SK-N-SH (cell line): ENCODE measurements at regions not wholly inside any gene's neighbourhood (a gene's known extent, or its start where the extent isn't known, plus 50 kb on each side); places are given as distances from the start of the nearest gene placed in this dataset.

Source experiments
- CTCF ChIA-PET: fragments of 300-600, 350-600 bp; formaldehyde crosslinking; extraction: SDS; loops from one replicate; lab custom pipeline; 2021; lab: Yijun Ruan, JAX
- POLR2A ChIA-PET: fragments of 350-600 bp; sonication (Branson Sonifier 250); formaldehyde crosslinking; extraction: SDS; loops from one replicate; lab custom pipeline; 2020; ENCODE audit warnings: antibody characterized with exemption, inconsistent platforms; lab: Yijun Ruan, JAX
- DNase-seq: peaks from one replicate; pipeline ENCODE4 v3.0.0; 2012
- H2AFZ ChIP-seq: fragments of 200-600 bp; sonication (generic); 2 replicates; pipeline ENCODE4 v1.8.1; 2016; ENCODE audit warnings: antibody characterized with exemption, mild to moderate bottlenecking, low read depth
- H3F3A ChIP-seq: fragments of 200-600 bp; sonication (generic); replicated peaks from 2 replicates; pipeline ENCODE3; 2016; ENCODE audit warnings: antibody characterized with exemption, mild to moderate bottlenecking; ENCODE audit not compliant: insufficient read depth
- H3K27ac ChIP-seq, 2 experiments: fragments of 200-500 bp in 1 of 2; fragments of 200-600 bp in 1 of 2; sonication (Bioruptor generic) in 1 of 2; sonication (generic), shearing (Covaris generic) in 1 of 2; 2 replicates each; pipeline versions ENCODE4 v1.5.1 to v1.6.1; 2014 to 2016; ENCODE audit warnings: low read depth in 2 of 2, inconsistent platforms in 1 of 2, low read length in 1 of 2, mild to moderate bottlenecking in 1 of 2, mixed read lengths in 1 of 2
- H3K27me3 ChIP-seq: fragments of 200-600 bp; sonication (generic), shearing (Covaris generic); 2 replicates; pipeline ENCODE4 v1.6.1; 2016; ENCODE audit warnings: mixed run types; ENCODE audit not compliant: insufficient read depth
- H3K36me3 ChIP-seq, 2 experiments: fragments of 200-500 bp in 1 of 2; fragments of 200-600 bp in 1 of 2; sonication (Bioruptor generic) in 1 of 2; sonication (generic) in 1 of 2; replicated peaks in 1 of 2; 2 replicates each; pipeline versions ENCODE3 to v1.5.1; 2014 to 2016; ENCODE audit warnings: low read length in 1 of 2, mild to moderate bottlenecking in 1 of 2; ENCODE audit not compliant: insufficient read depth in 2 of 2, control insufficient read depth in 1 of 2
- H3K4me1 ChIP-seq, 2 experiments: fragments of 200-500 bp in 1 of 2; fragments of 200-600 bp in 1 of 2; sonication (Bioruptor generic) in 1 of 2; sonication (generic), shearing (Covaris generic) in 1 of 2; 2 replicates each; pipeline versions ENCODE4 v1.5.1 to v1.6.1; 2014 to 2016; ENCODE audit warnings: low read depth in 1 of 2, low read length in 1 of 2, mixed run types in 1 of 2; ENCODE audit not compliant: insufficient read depth in 2 of 2, control insufficient read depth in 1 of 2
- H3K4me2 ChIP-seq: fragments of 200-600 bp; sonication (generic), shearing (Covaris generic); 2 replicates; pipeline ENCODE4 v1.6.1; 2017; ENCODE audit warnings: mixed run types
- H3K4me3 ChIP-seq, 2 experiments: fragments of 200-500 bp in 1 of 2; fragments of 200-600 bp in 1 of 2; sonication (Bioruptor generic) in 1 of 2; sonication (generic), shearing (Covaris generic) in 1 of 2; 2 replicates each; pipeline versions ENCODE4 v1.5.1 to v1.8.1; 2014 to 2016; ENCODE audit warnings: low read depth in 2 of 2, inconsistent platforms in 1 of 2, low read length in 1 of 2, mild to moderate bottlenecking in 1 of 2, mixed read lengths in 1 of 2, moderate library complexity in 1 of 2
- H3K79me2 ChIP-seq: fragments of 200-600 bp; sonication (generic); 2 replicates; pipeline ENCODE4 v1.8.1; 2017; ENCODE audit warnings: mild to moderate bottlenecking; ENCODE audit not compliant: insufficient read depth
- H3K9ac ChIP-seq: fragments of 200-600 bp; sonication (generic); 2 replicates; pipeline ENCODE4 v1.6.1; 2017; ENCODE audit warnings: mixed run types
- H3K9me2 ChIP-seq: fragments of 200-600 bp; sonication (generic); 2 replicates; pipeline ENCODE4 v1.6.1; 2017; ENCODE audit warnings: mixed run types
- H3K9me3 ChIP-seq: fragments of 200-600 bp; sonication (generic); 2 replicates; pipeline ENCODE4 v1.6.1; 2017; ENCODE audit warnings: mixed run types, mild to moderate bottlenecking, moderate library complexity
- H4K20me1 ChIP-seq: fragments of 200-600 bp; sonication (generic); 2 replicates; pipeline ENCODE4 v1.6.1; 2017; ENCODE audit warnings: mild to moderate bottlenecking, mixed run types; ENCODE audit not compliant: insufficient read depth
- GABPA ChIP-seq: IDR thresholded peaks from 2 replicates; pipeline ENCODE4 v1.4.0; 2012; ENCODE audit warnings: low read depth, mild to moderate bottlenecking
- GATA2 ChIP-seq: sonication (generic); formaldehyde crosslinking; IDR thresholded peaks from 2 replicates; pipeline ENCODE4 v1.5.0; 2020; ENCODE audit warnings: mild to moderate bottlenecking, missing genetic modification reagents
- JUND ChIP-seq: IDR thresholded peaks from 2 replicates; pipeline ENCODE4 v1.4.0; 2012
- MXI1 ChIP-seq: IDR thresholded peaks from 2 replicates; pipeline ENCODE4 v1.6.1; 2012; ENCODE audit warnings: mild to moderate bottlenecking, low read depth, low read length, improper control_type of control experiment
- RCOR1 ChIP-seq: fragments of 150-350 bp; IDR thresholded peaks from 2 replicates; pipeline ENCODE4 v1.6.1; 2017; ENCODE audit warnings: antibody characterized with exemption, low read length
- REST ChIP-seq: IDR thresholded peaks from 2 replicates; pipeline ENCODE4 v1.6.1; 2012; ENCODE audit warnings: mild to moderate bottlenecking, low read depth, low read length, moderate library complexity
- RFX5 ChIP-seq: IDR thresholded peaks from 2 replicates; pipeline ENCODE4 v1.6.1; 2012; ENCODE audit warnings: mild to moderate bottlenecking, improper control_type of control experiment, low read length
- USF2 ChIP-seq: fragments of 150-350 bp; IDR thresholded peaks from 2 replicates; pipeline ENCODE4 v1.6.1; 2017; ENCODE audit warnings: antibody characterized with exemption, low read length, low read depth, borderline replicate concordance
- WGBS: methylation state at CpG from one replicate; pipeline ENCODE4 v1.1.6; 2017; ENCODE audit warnings: low lambda C conversion rate; 5-methylcytosine and 5-hydroxymethylcytosine counted together
- TF ChIP-seq, protein P1 (sequence below): IDR thresholded peaks from 2 replicates; pipeline ENCODE4 v1.4.0; 2012; ENCODE audit warnings: low read depth, borderline replicate concordance

DNA sequence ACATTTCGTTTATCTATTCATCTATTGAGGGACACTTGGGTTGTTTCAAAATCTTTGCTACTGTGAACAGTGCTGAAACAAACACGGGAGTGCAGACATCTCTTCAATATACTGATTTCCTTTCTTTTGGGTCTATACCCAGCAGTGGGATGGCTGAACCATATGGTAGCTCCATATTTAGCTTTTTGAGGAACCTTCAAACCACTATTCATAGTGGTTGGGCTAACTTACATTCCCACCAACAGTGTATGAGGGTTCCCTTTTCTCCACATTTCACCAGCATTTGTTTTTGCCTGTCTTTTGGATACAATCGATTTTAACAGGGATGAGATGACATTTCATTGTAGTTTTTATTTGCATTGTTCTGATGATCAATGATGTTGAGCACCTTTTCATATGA is 798.2 kb downstream of the UQCRFS1 start (continued):
- TF ChIP-seq USF2 = no peak
- TF ChIP-seq GABPA = no peak
- TF ChIP-seq JUND = no peak
- TF ChIP-seq, protein P1, sequence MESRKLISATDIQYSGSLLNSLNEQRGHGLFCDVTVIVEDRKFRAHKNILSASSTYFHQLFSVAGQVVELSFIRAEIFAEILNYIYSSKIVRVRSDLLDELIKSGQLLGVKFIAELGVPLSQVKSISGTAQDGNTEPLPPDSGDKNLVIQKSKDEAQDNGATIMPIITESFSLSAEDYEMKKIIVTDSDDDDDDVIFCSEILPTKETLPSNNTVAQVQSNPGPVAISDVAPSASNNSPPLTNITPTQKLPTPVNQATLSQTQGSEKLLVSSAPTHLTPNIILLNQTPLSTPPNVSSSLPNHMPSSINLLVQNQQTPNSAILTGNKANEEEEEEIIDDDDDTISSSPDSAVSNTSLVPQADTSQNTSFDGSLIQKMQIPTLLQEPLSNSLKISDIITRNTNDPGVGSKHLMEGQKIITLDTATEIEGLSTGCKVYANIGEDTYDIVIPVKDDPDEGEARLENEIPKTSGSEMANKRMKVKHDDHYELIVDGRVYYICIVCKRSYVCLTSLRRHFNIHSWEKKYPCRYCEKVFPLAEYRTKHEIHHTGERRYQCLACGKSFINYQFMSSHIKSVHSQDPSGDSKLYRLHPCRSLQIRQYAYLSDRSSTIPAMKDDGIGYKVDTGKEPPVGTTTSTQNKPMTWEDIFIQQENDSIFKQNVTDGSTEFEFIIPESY = no peak
- no peak for TF ChIP-seq RFX5
- no peak for TF ChIP-seq RCOR1
- TF ChIP-seq MXI1 = no peak
- TF ChIP-seq, all 33 proteins: peak for 0

DNA sequence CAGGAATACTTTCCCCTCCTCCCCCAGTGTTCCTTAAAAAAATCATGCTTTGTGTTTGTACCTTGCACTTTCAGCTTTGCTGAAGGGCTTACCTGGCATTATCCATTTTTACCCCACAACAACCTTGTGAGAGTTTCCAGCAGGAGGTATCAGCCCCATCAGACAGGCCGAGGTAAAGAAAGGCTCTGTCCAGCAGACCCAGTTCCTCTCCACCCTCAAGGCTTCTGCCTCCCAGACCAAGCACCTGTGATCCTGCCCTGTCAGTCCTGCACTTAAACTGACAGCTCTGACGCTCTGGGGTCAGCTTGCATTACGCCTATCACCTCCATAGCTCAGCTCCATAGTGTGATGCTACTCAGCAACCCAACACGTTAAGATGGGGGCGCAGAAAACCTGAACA is 803.1 kb downstream of the UQCRFS1 start:
- no peak for DNase-seq

More for the DNA sequence above, 803.1 kb downstream of the UQCRFS1 start:
- H3K9me2 ChIP-seq = no peaks in the 10 kb centered on the region
- H2AFZ ChIP-seq = no peak overlapping the region
- 2% methylated on average over 5 of the region's 5 CpGs for WGBS
- H3K4me2 ChIP-seq = no peak overlapping the region
- peaks cover 6% of the 10 kb centered on the region; the same call in 1 of the 2 replicates for H3K27me3 ChIP-seq
- H3K4me3 ChIP-seq = no peak overlapping the region
- H3K79me2 ChIP-seq = no peaks in the 10 kb centered on the region
- H3K36me3 ChIP-seq = no peaks in the 10 kb centered on the region
- no peak for TF ChIP-seq REST
- TF ChIP-seq GATA2 (CRISPR knock-in tag) = no peak
- H3K9me3 ChIP-seq = no peaks in the 10 kb centered on the region
- CTCF ChIA-PET = no interaction called here
- no peak overlapping the region for H3K9ac ChIP-seq
- no peaks in the 10 kb centered on the region for H3F3A ChIP-seq
- POLR2A ChIA-PET = no interaction called here
- no peak overlapping the region for H3K27ac ChIP-seq
- H3K4me1 ChIP-seq = no peaks in the 10 kb centered on the region
- H4K20me1 ChIP-seq = no peaks in the 10 kb centered on the region
